ENCODE measurements at regions not wholly inside any gene's neighbourhood (a gene's known extent, or its start where the extent isn't known, plus 50 kb on each side); places are given as distances from the start of the nearest gene placed in this dataset.
"Not testable (repeated sequence)": the region's sequence is repeated elsewhere in the genome, so short reads cannot be mapped to it uniquely, and the experiment has no call there.

GRCh38 chr14:55910601-55911243 is 207.5 kb upstream of the PELI2 start:
- Histone ChIP-seq H3K4me3 (no peak overlapping the region), H3K27me3 (replicated peaks) (no peaks in the 10 kb centered on the region; the same call in 1 of the 2 replicates), H3K4me1 (replicated peaks) (no peaks in the 10 kb centered on the region), H3K36me3 (no peaks in the 10 kb centered on the region), H3K9me3 (replicated peaks) (no peaks in the 10 kb centered on the region), H3K27ac (no peak overlapping the region)
- DNase-seq (ENCODE audit: low read depth in 1 of 2, low spot score in 2 of 2) = no peak

- Histone ChIP-seq H3K27ac (no peak overlapping the region), H3K4me3 (no peak overlapping the region), H3K4me1 (replicated peaks) (no peaks in the 10 kb centered on the region), H3K36me3 (no peaks in the 10 kb centered on the region), H3K27me3 (replicated peaks) (no peaks in the 10 kb centered on the region; the same call in 1 of the 2 replicates), H3K9me3 (replicated peaks) (no peaks in the 10 kb centered on the region)
- DNase-seq (ENCODE audit: low read depth in 1 of 2, low spot score in 2 of 2) = no peak
These were observed 206.4 kb upstream of the PELI2 start for GRCh38 chr14:55911776-55912175.

- Histone ChIP-seq H3K4me3 (no peak overlapping the region), H3K27ac (no peak overlapping the region), H3K4me1 (replicated peaks) (no peaks in the 10 kb centered on the region), H3K36me3 (no peaks in the 10 kb centered on the region), H3K9me3 (replicated peaks) (no peaks in the 10 kb centered on the region), H3K27me3 (replicated peaks) (no peaks in the 10 kb centered on the region; the same call in 1 of the 2 replicates)
- no peak for DNase-seq (ENCODE audit: low read depth in 1 of 2, low spot score in 2 of 2)
These were observed 205.9 kb upstream of the PELI2 start for GRCh38 chr14:55912344-55912743.

- Histone ChIP-seq H3K27me3 (replicated peaks) (no peaks in the 10 kb centered on the region; the same call in 1 of the 2 replicates), H3K36me3 (no peaks in the 10 kb centered on the region), H3K27ac (no peak overlapping the region), H3K9me3 (replicated peaks) (no peaks in the 10 kb centered on the region), H3K4me1 (replicated peaks) (no peaks in the 10 kb centered on the region), H3K4me3 (no peak overlapping the region)
- DNase-seq (ENCODE audit: low read depth in 1 of 2, low spot score in 2 of 2) = no peak
These were observed 204.7 kb upstream of the PELI2 start for GRCh38 chr14:55913324-55914025.

GRCh38 chr14:55914771-55915170 is 203.4 kb upstream of the PELI2 start:
- H3K36me3 ChIP-seq = no peaks in the 10 kb centered on the region

GRCh38 chr14:55915456-55915855 is 202.8 kb upstream of the PELI2 start:
- no peaks in the 10 kb centered on the region; the same call in 1 of the 2 replicates for H3K27me3 ChIP-seq (replicated peaks)
- DNase-seq (ENCODE audit: low read depth in 1 of 2, low spot score in 2 of 2) = no peak
- no peak overlapping the region for H3K27ac ChIP-seq
- H3K9me3 ChIP-seq (replicated peaks) = no peaks in the 10 kb centered on the region
- H3K4me1 ChIP-seq (replicated peaks) = no peaks in the 10 kb centered on the region
- no peak overlapping the region for H3K4me3 ChIP-seq
- H3K36me3 ChIP-seq = no peaks in the 10 kb centered on the region

More at GRCh38 chr14:55914771-55915170, 203.4 kb upstream of the PELI2 start:
- Histone ChIP-seq H3K27ac (no peak overlapping the region), H3K9me3 (replicated peaks) (no peaks in the 10 kb centered on the region), H3K4me1 (replicated peaks) (no peaks in the 10 kb centered on the region), H3K4me3 (no peak overlapping the region), H3K27me3 (replicated peaks) (no peaks in the 10 kb centered on the region; the same call in 1 of the 2 replicates)
- DNase-seq (ENCODE audit: low read depth in 1 of 2, low spot score in 2 of 2) = no peak

- DNase-seq (ENCODE audit: low read depth in 1 of 2, low spot score in 2 of 2); H3K9me3 ChIP-seq (replicated peaks); H3K36me3 ChIP-seq; H3K27me3 ChIP-seq (replicated peaks); H3K4me3 ChIP-seq; H3K27ac ChIP-seq; H3K4me1 ChIP-seq (replicated peaks): not testable (repeated sequence)
These were observed 198.4 kb upstream of the PELI2 start for GRCh38 chr14:55919800-55920199.

GRCh38 chr14:55921511-55921910 is 196.7 kb upstream of the PELI2 start:
- Histone ChIP-seq H3K36me3 (no peaks in the 10 kb centered on the region), H3K27ac (no peak overlapping the region), H3K27me3 (replicated peaks) (no peaks in the 10 kb centered on the region; the same call in 1 of the 2 replicates), H3K9me3 (replicated peaks) (no peaks in the 10 kb centered on the region), H3K4me1 (replicated peaks) (no peaks in the 10 kb centered on the region), H3K4me3 (no peak overlapping the region)
- no peak for DNase-seq (ENCODE audit: low read depth in 1 of 2, low spot score in 2 of 2)

- no peak for DNase-seq (ENCODE audit: low read depth in 1 of 2, low spot score in 2 of 2)
- Histone ChIP-seq H3K36me3 (no peaks in the 10 kb centered on the region), H3K27ac (no peak overlapping the region), H3K27me3 (replicated peaks) (no peaks in the 10 kb centered on the region; the same call in 1 of the 2 replicates), H3K4me1 (replicated peaks) (no peaks in the 10 kb centered on the region), H3K4me3 (no peak overlapping the region), H3K9me3 (replicated peaks) (no peaks in the 10 kb centered on the region)
These were observed 192.2 kb upstream of the PELI2 start for GRCh38 chr14:55926007-55926406.

- Histone ChIP-seq H3K4me3 (no peak overlapping the region), H3K9me3 (replicated peaks) (no peaks in the 10 kb centered on the region), H3K27ac (no peak overlapping the region), H3K36me3 (no peaks in the 10 kb centered on the region), H3K27me3 (replicated peaks) (no peaks in the 10 kb centered on the region; the same call in 1 of the 2 replicates), H3K4me1 (replicated peaks) (no peaks in the 10 kb centered on the region)
- DNase-seq (ENCODE audit: low read depth in 1 of 2, low spot score in 2 of 2) = no peak
These were observed 191.2 kb upstream of the PELI2 start for GRCh38 chr14:55927028-55927427.

GRCh38 chr14:55928276-55928675 is 189.9 kb upstream of the PELI2 start:
- no peak for DNase-seq (ENCODE audit: low read depth in 1 of 2, low spot score in 2 of 2)
- H3K36me3 ChIP-seq = no peaks in the 10 kb centered on the region
- no peaks in the 10 kb centered on the region for H3K4me1 ChIP-seq (replicated peaks)
- no peaks in the 10 kb centered on the region; the same call in 1 of the 2 replicates for H3K27me3 ChIP-seq (replicated peaks)
- H3K27ac ChIP-seq = no peak overlapping the region
- no peaks in the 10 kb centered on the region for H3K9me3 ChIP-seq (replicated peaks)
- no peak overlapping the region for H3K4me3 ChIP-seq

GRCh38 chr14:55929136-55929535 is 189.1 kb upstream of the PELI2 start:
- no peaks in the 10 kb centered on the region; the same call in 1 of the 2 replicates for H3K27me3 ChIP-seq (replicated peaks)
- DNase-seq (ENCODE audit: low read depth in 1 of 2, low spot score in 2 of 2) = no peak
- no peaks in the 10 kb centered on the region for H3K4me1 ChIP-seq (replicated peaks)
- H3K4me3 ChIP-seq = no peak overlapping the region
- H3K27ac ChIP-seq = no peak overlapping the region
- no peaks in the 10 kb centered on the region for H3K36me3 ChIP-seq
- H3K9me3 ChIP-seq (replicated peaks) = no peaks in the 10 kb centered on the region; the same call in 1 of the 2 replicates

GRCh38 chr14:55930016-55930784 is 188.0 kb upstream of the PELI2 start:
- no peak for DNase-seq (ENCODE audit: low read depth in 1 of 2, low spot score in 2 of 2)
- no peaks in the 10 kb centered on the region for H3K27me3 ChIP-seq (replicated peaks)
- H3K4me3 ChIP-seq = no peak overlapping the region
- H3K27ac ChIP-seq = no peak overlapping the region
- H3K4me1 ChIP-seq (replicated peaks) = no peaks in the 10 kb centered on the region
- H3K9me3 ChIP-seq (replicated peaks) = no peaks in the 10 kb centered on the region; the same call in 1 of the 2 replicates
- no peaks in the 10 kb centered on the region for H3K36me3 ChIP-seq

GRCh38 chr14:55936691-55937090 is 181.5 kb upstream of the PELI2 start:
- Histone ChIP-seq H3K4me1 (replicated peaks) (no peaks in the 10 kb centered on the region; the same call in 1 of the 2 replicates), H3K27me3 (replicated peaks) (no peaks in the 10 kb centered on the region), H3K27ac (no peak overlapping the region), H3K4me3 (no peak overlapping the region), H3K9me3 (replicated peaks) (no peaks in the 10 kb centered on the region; the same call in 1 of the 2 replicates), H3K36me3 (no peaks in the 10 kb centered on the region)
- DNase-seq (ENCODE audit: low read depth in 1 of 2, low spot score in 2 of 2) = no peak
